Prostate gland (tissue), 2 donors: ENCODE measurements at regions not wholly inside any gene's neighbourhood (a gene's known extent, or its start where the extent isn't known, plus 50 kb on each side); places are given as distances from the start of the nearest gene placed in this dataset.

ENCODE experiments used
- DNase-seq: peaks from one replicate; pipeline ENCODE4 v3.0.0-alpha.2; 2019; ENCODE audit warnings: low spot score
- H3K27ac ChIP-seq, 2 donors: fragments of 200-600 bp; sonication (generic); 2 replicates each; pipeline ENCODE4 v1.5.1; 2017 to 2019
- H3K27me3 ChIP-seq: fragments of 200-600 bp; sonication (generic); replicated peaks from 2 replicates; pipeline ENCODE4 v1.5.1; 2019; ENCODE audit not compliant: insufficient read depth
- H3K36me3 ChIP-seq, 2 donors: fragments of 200-600 bp; sonication (generic); 1 replicate in 1 of 2; 2 replicates in 1 of 2; pipeline versions ENCODE4 v1.5.1 to v1.8.1; 2017 to 2019
- H3K4me1 ChIP-seq: fragments of 200-600 bp; sonication (generic); replicated peaks from 2 replicates; pipeline ENCODE4 v1.5.1; 2019
- H3K4me3 ChIP-seq, 2 donors: fragments of 200-600 bp; sonication (generic); 2 replicates each; pipeline ENCODE4 v1.5.1; 2017 to 2019
- H3K9me3 ChIP-seq: fragments of 200-600 bp; sonication (generic); 2 replicates; pipeline ENCODE4 v1.5.1; 2017
- CTCF ChIP-seq, 4 experiments: fragments of 200-600 bp in 2 of 4; fragments of 450-650 bp in 2 of 4; sonication (generic) in 2 of 4; IDR thresholded peaks; 1 replicate in 3 of 4; 2 replicates in 1 of 4; pipeline ENCODE4 v1.5.1; 2016 to 2019; ENCODE audit warnings: antibody characterized with exemption in 4 of 4, mild to moderate bottlenecking in 2 of 4, moderate library complexity in 2 of 4
- POLR2A ChIP-seq: fragments of 450-650 bp; IDR thresholded peaks from one replicate; pipeline ENCODE4 v1.6.1; 2016; ENCODE audit warnings: antibody characterized with exemption, mild to moderate bottlenecking
- POLR2AphosphoS5 ChIP-seq: sonication (generic); formaldehyde crosslinking; IDR thresholded peaks from one replicate; pipeline ENCODE4 v1.6.1; 2017; ENCODE audit warnings: antibody characterized with exemption
- WGBS: methylation state at CpG from one replicate; pipeline ENCODE4 v1.1.5; 2018; 5-methylcytosine and 5-hydroxymethylcytosine counted together
- intact Hi-C: fragments of 100-400 bp; cut with DNase I; formaldehyde crosslinking; loops from one replicate; pipeline ENCODE4 v1.14.2; 2022

DNA sequence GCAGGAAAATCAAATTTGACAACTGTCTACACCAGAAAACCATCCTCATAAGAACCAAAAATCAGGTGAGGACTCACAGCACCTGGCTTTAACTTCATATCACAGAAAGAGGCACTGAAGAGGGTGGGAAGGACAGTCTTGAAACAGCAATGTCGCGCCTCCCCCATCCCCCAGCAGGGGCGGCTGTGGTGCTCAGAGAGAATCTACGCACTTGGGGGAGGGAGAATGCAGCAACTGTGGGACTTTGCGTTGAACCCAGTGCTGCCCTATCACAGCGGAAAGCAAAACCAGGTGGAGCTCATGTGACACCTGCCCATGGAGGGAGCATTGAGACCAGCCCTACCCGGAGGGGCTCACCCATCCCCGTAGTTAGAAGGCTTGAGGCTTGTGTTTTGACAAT, 191.8 kb downstream of the MSX2 start:
- no peak for DNase-seq
- no peak overlapping the region for H3K4me3 ChIP-seq
- no peaks in the 10 kb centered on the region for H3K36me3 ChIP-seq
- H3K27me3 ChIP-seq, result no peaks in the 10 kb centered on the region
- no peak overlapping the region for H3K27ac ChIP-seq
- intact Hi-C loops, result no loop called here
- H3K9me3 ChIP-seq, result no peaks in the 10 kb centered on the region
- no peaks in the 10 kb centered on the region for H3K4me1 ChIP-seq
- TF ChIP-seq CTCF (IDR thresholded peaks at IDR 0.05) (no peak), POLR2AphosphoS5 (no peak), POLR2A (no peak)
- 94% methylated on average over 8 of the region's 8 CpGs for WGBS

- H3K27me3 ChIP-seq, result no peaks in the 10 kb centered on the region
- H3K4me3 ChIP-seq, result no peak overlapping the region
- no peaks in the 10 kb centered on the region for H3K9me3 ChIP-seq
- 88% methylated on average over 9 of the region's 9 CpGs for WGBS
- TF ChIP-seq POLR2AphosphoS5 (no peak), POLR2A (no peak), CTCF (IDR thresholded peaks at IDR 0.05) (no peak)
- H3K27ac ChIP-seq, result no peak overlapping the region
- intact Hi-C loops, result no loop called here
- no peak for DNase-seq
- no peaks in the 10 kb centered on the region for H3K36me3 ChIP-seq
- no peaks in the 10 kb centered on the region for H3K4me1 ChIP-seq
Observed at GRCh38 chr5:174911118-174911517, 186.7 kb downstream of the MSX2 start.

DNA sequence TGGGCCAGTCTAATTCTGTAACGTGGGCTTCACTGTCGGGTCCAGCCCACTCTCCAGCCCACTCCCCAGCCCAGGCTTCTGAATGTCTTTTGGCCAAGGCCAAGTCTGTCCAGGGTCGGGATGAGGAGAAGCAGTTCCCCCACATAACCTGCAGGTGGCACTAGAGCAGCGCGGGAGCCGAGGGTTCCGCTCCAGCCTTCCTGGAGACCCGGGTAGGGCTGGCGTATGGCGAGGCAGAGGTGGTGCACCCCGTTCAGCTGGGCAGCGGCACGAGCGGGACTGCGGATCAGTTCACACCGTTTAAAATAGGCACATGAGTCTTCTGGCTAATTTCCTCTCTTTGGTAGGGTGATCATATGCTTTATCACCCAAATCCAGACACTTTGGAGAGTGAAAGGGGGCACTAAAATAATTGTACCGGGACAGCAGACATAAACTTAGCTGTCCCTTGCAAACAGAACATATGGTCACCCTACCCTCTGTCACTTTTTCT, 185.9 kb downstream of the MSX2 start:
- H3K36me3 ChIP-seq, result no peaks in the 10 kb centered on the region
- intact Hi-C loops, result no loop called here
- peak; percentile 27 for DNase-seq
- TF ChIP-seq CTCF (IDR thresholded peaks at IDR 0.05) (peak; percentile 50 to 76 (median 70)), POLR2A (no peak)
- 3% methylated on average over 17 of the region's 17 CpGs for WGBS
- no peaks in the 10 kb centered on the region for H3K9me3 ChIP-seq
- H3K27ac ChIP-seq, result no peak overlapping the region
- no peaks in the 10 kb centered on the region for H3K27me3 ChIP-seq
- no peaks in the 10 kb centered on the region for H3K4me1 ChIP-seq
- no peak overlapping the region for H3K4me3 ChIP-seq

GRCh38 chr5:174903172-174903732, 178.9 kb downstream of the MSX2 start:
- H3K9me3 ChIP-seq, result no peaks in the 10 kb centered on the region
- 100% methylated on average over 1 of the region's 1 CpG for WGBS
- no peak for DNase-seq
- H3K36me3 ChIP-seq, result no peaks in the 10 kb centered on the region
- no peak for TF ChIP-seq POLR2AphosphoS5
- intact Hi-C loops, result no loop called here
- no peaks in the 10 kb centered on the region for H3K27me3 ChIP-seq
- H3K4me3 ChIP-seq, result no peak overlapping the region
- H3K4me1 ChIP-seq, result no peaks in the 10 kb centered on the region
- H3K27ac ChIP-seq, result no peak overlapping the region

DNA sequence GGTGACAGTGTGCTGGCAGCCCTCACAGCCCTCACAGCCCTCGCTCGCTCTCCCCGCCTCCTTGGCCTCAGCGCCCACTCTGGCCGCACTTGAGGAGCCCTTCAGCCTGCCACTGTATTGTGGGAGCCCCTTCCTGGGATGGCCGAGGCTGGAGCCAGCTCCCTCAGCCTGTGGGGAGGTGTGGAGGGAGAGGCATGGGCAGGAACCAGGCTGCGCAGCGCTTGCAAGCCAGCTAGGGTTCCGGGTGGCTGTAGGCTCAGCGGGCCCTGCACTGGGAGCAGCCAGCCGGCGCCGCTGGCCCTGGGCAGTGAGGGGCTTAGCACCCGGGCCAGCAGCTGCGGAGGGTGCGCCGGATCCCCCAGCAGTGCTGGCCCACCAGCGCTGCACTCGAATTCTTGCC, 177.0 kb downstream of the MSX2 start:
- H3K4me3 ChIP-seq, result no peak overlapping the region
- WGBS, result 94% methylated on average over 18 of the region's 19 CpGs
- no peaks in the 10 kb centered on the region for H3K36me3 ChIP-seq
- intact Hi-C loops, result no loop called here
- H3K9me3 ChIP-seq, result no peaks in the 10 kb centered on the region
- no peaks in the 10 kb centered on the region for H3K27me3 ChIP-seq
- TF ChIP-seq POLR2AphosphoS5 (no peak), POLR2A (no peak)
- no peak overlapping the region for H3K27ac ChIP-seq
- no peak for DNase-seq
- H3K4me1 ChIP-seq, result no peaks in the 10 kb centered on the region

DNA sequence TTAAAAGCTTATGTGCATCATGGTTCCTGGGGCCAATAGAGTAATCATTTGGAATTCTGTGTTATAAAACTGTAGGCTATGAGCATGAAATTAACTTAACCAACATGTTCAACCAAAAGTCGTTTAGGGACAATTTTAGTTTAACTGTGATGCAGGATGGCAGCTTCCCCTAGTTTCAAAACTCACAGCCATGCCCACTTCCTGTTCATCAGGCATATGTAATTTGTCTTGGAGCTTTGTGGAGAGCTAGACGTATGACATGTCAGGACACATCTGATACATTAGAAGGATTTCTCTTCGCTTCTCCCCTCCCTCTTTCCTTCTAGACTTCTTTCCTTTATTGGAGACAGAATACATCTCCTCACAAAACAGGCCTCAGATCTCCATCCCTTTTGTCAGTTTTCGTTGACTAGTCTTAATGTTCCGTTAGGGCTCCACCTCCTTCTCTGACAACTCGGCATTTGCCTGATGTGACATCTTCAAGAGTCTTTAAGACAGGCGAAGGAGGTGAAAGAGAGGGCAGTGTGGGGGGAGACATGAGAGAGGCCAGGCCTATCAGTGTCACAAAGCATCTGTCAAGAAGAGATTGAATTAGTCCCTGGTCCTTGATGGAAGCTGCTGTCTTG, 176.0 kb downstream of the MSX2 start:
- Histone ChIP-seq H3K4me3 (no peak overlapping the region), H3K27ac (no peak overlapping the region), H3K4me1 (no peaks in the 10 kb centered on the region), H3K27me3 (no peaks in the 10 kb centered on the region), H3K36me3 (no peaks in the 10 kb centered on the region), H3K9me3 (no peaks in the 10 kb centered on the region)
- WGBS, result 34% methylated on average over 7 of the region's 7 CpGs
- intact Hi-C loops, result no loop called here
- TF ChIP-seq POLR2AphosphoS5 (no peak), POLR2A (no peak), CTCF (IDR thresholded peaks at IDR 0.05) (no peak)
- no peak for DNase-seq
